HCT116 (cell line): ENCODE measurements at regions not wholly inside any gene's neighbourhood (a gene's known extent, or its start where the extent isn't known, plus 50 kb on each side); places are given as distances from the start of the nearest gene placed in this dataset.

ENCODE experiments used
- ATAC-seq: fragments of 200-7000 bp; cut with Tn5 transposase; 2 replicates; pipeline ENCODE4 v1.9.1; 2020; ENCODE audit warnings: mild to moderate bottlenecking, moderate library complexity
- BruUV-seq: library from RNA; stranded (reverse); fragments of 400-500 nt; replicated peaks from 2 replicates; lab custom pipeline; 2021; lab: Mats Ljungman, UMichigan
- CTCF ChIA-PET: fragments of 300-600 bp; sonication (Branson Sonifier 250); formaldehyde crosslinking; loops from one replicate; lab custom pipeline; 2021; ENCODE audit warnings: antibody characterized with exemption; lab: Charles Lee
- POLR2A ChIA-PET: fragments of 300-600, 350-600 bp; sonication (Branson Sonifier 250); formaldehyde crosslinking; loops from one replicate; lab custom pipeline; 2021; ENCODE audit warnings: antibody characterized with exemption; lab: Charles Lee
- RAD21 ChIA-PET, 2 experiments: fragments of 300-600 bp; sonication (Branson Sonifier 250); formaldehyde crosslinking; loops; one replicate each; lab custom pipeline; 2023; ENCODE audit warnings: low total read pairs in 2 of 2; ENCODE audit not compliant: uncharacterized antibody in 2 of 2, unreplicated experiment in 2 of 2, low non-redundant PET in 1 of 2; lab: Charles Lee
- DNase-seq: peaks from one replicate; pipeline ENCODE4 v3.0.0-alpha.2; 2010; ENCODE audit warnings: low read depth, low spot score
- H2AFZ ChIP-seq: fragments of 200-600 bp; shearing (Covaris generic), sonication (generic); 2 replicates; pipeline ENCODE4 v1.6.1; 2017; ENCODE audit warnings: low read depth, mixed run types, mixed read lengths, antibody characterized with exemption, low read length; ENCODE audit not compliant: poor library complexity, severe bottlenecking
- H3K27ac ChIP-seq: 2 replicates; pipeline ENCODE4 v1.5.1; 2012; ENCODE audit warnings: low read depth, low read length
- H3K27me3 ChIP-seq: fragments of 200-600 bp; sonication (generic); 2 replicates; pipeline ENCODE4 v1.6.1; 2016; ENCODE audit warnings: mixed run types, low read length, mixed read lengths; ENCODE audit not compliant: insufficient read depth
- H3K36me3 ChIP-seq, 2 experiments: fragments of 200-500 bp in 1 of 2; fragments of 200-600 bp in 1 of 2; sonication (Bioruptor generic) in 1 of 2; sonication (generic) in 1 of 2; 2 replicates each; pipeline versions ENCODE4 v1.5.1 to v1.6.1; 2014 to 2016; ENCODE audit warnings: low read length in 2 of 2, inconsistent platforms in 1 of 2, mixed read lengths in 1 of 2, mixed run types in 1 of 2; ENCODE audit not compliant: insufficient read depth in 2 of 2, control insufficient read depth in 1 of 2
- H3K4me1 ChIP-seq, 2 experiments: fragments of 200-600 bp in 1 of 2; sonication (generic) in 1 of 2; 2 replicates each; pipeline versions ENCODE4 v1.5.1 to v1.6.1; 2012 to 2017; ENCODE audit warnings: low read length in 2 of 2, inconsistent platforms in 1 of 2, mild to moderate bottlenecking in 1 of 2, mixed read lengths in 1 of 2, mixed run types in 1 of 2, moderate library complexity in 1 of 2; ENCODE audit not compliant: insufficient read depth in 2 of 2, control insufficient read depth in 1 of 2
- H3K4me2 ChIP-seq: fragments of 200-600 bp; sonication (generic); 2 replicates; pipeline ENCODE4 v1.6.1; 2017; ENCODE audit warnings: mixed run types, low read length, mixed read lengths
- H3K4me3 ChIP-seq, 2 experiments: fragments of 200-600 bp in 1 of 2; sonication (generic) in 1 of 2; replicated peaks in 1 of 2; 2 replicates each; pipeline ENCODE4 v1.5.1; 2011 to 2016; ENCODE audit warnings: low read length in 2 of 2, control low read depth in 1 of 2, low read depth in 1 of 2, mild to moderate bottlenecking in 1 of 2, mixed read lengths in 1 of 2, mixed run types in 1 of 2
- H3K79me2 ChIP-seq: fragments of 200-600 bp; sonication (generic); 2 replicates; pipeline ENCODE4 v1.6.1; 2017; ENCODE audit warnings: mild to moderate bottlenecking, mixed run types, low read length, moderate library complexity, mixed read lengths; ENCODE audit not compliant: insufficient read depth
- H3K9ac ChIP-seq: fragments of 200-600 bp; sonication (generic); 2 replicates; pipeline ENCODE4 v1.6.1; 2016; ENCODE audit warnings: low read length, mixed read lengths
- H3K9me2 ChIP-seq: fragments of 200-600 bp; sonication (generic), shearing (Covaris generic); 2 replicates; pipeline ENCODE4 v1.6.1; 2017; ENCODE audit warnings: mixed run types, mild to moderate bottlenecking, moderate library complexity; ENCODE audit not compliant: insufficient read depth
- H3K9me3 ChIP-seq, 2 experiments: fragments of 200-500 bp in 1 of 2; fragments of 200-600 bp in 1 of 2; sonication (Bioruptor generic) in 1 of 2; sonication (generic) in 1 of 2; 2 replicates each; pipeline ENCODE4 v1.6.1; 2014 to 2017; ENCODE audit warnings: low read length in 2 of 2, mixed read lengths in 2 of 2, inconsistent platforms in 1 of 2, low read depth in 1 of 2, mild to moderate bottlenecking in 1 of 2, mixed run types in 1 of 2, moderate library complexity in 1 of 2; ENCODE audit not compliant: control insufficient read depth in 1 of 2, insufficient read depth in 1 of 2
- H4K20me1 ChIP-seq: fragments of 200-600 bp; sonication (generic), shearing (Covaris generic); 2 replicates; pipeline ENCODE4 v1.6.1; 2017; ENCODE audit warnings: mixed run types, mild to moderate bottlenecking, moderate library complexity; ENCODE audit not compliant: insufficient read depth
- CEBPB ChIP-seq: IDR thresholded peaks from 2 replicates; pipeline ENCODE4 v1.6.1; 2012; ENCODE audit warnings: low read depth
- ELF1 ChIP-seq: IDR thresholded peaks from 2 replicates; pipeline ENCODE4 v1.6.1; 2012; ENCODE audit warnings: low read depth, borderline replicate concordance
- FOSL1 ChIP-seq: IDR thresholded peaks from 2 replicates; pipeline ENCODE4 v1.6.1; 2012; ENCODE audit warnings: low read depth
- POLR2A ChIP-seq: IDR thresholded peaks from 2 replicates; pipeline ENCODE4 v1.7.0; 2011; ENCODE audit warnings: borderline replicate concordance; ENCODE audit not compliant: insufficient read depth, insufficient read length; ENCODE audit errors: extremely low read depth
- SIN3A ChIP-seq: IDR thresholded peaks from 2 replicates; pipeline ENCODE4 v1.6.1; 2012; ENCODE audit warnings: low read depth
- SP1 ChIP-seq: IDR thresholded peaks from 2 replicates; pipeline ENCODE4 v1.6.1; 2012; ENCODE audit warnings: low read depth
- SRF ChIP-seq: IDR thresholded peaks from 2 replicates; pipeline ENCODE4 v1.6.1; 2012; ENCODE audit warnings: low read depth
- intact Hi-C: fragments of 100-400 bp; cut with micrococcal nuclease; formaldehyde crosslinking; loops from 2 replicates; pipeline ENCODE4 v1.10.0; 2022
- TF ChIP-seq, protein P1 (sequence below): IDR thresholded peaks from 2 replicates; pipeline ENCODE4 v1.6.1; 2012
- TF ChIP-seq, protein P2 (sequence below): IDR thresholded peaks from 2 replicates; pipeline ENCODE4 v1.6.1; 2011; ENCODE audit warnings: mild to moderate bottlenecking, low read length, moderate library complexity; ENCODE audit not compliant: insufficient replicate concordance; ENCODE audit errors: extremely low read depth

DNA sequence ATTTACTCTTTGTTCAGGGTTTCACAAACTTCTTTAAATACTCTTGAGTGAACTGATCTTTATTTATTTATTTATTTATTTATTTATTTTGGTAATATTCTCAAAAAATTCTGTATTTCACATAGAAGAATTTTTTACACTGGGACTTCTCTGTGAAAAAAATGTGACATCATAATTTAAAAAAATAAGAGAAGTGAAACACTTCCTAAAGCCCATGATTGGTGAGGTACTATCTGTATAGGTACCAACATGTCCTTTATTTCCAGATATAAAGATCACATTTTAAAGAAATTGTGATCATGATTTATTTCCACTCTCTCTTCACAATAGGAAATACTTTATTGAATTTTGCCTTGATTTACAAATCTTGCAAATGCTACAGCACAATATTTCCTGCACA, 497.1 kb downstream of the FAT4 start:
- intact Hi-C loops: no loop called here
- H4K20me1 ChIP-seq: no peaks in the 10 kb centered on the region
- POLR2A ChIA-PET: no interaction called here
- no peak overlapping the region for H2AFZ ChIP-seq
- H3K4me2 ChIP-seq: no peak overlapping the region
- RAD21 ChIA-PET: no interaction called here
- TF ChIP-seq FOSL1 (no peak), SP1 (no peak), CEBPB (no peak)
- TF ChIP-seq, protein P1, sequence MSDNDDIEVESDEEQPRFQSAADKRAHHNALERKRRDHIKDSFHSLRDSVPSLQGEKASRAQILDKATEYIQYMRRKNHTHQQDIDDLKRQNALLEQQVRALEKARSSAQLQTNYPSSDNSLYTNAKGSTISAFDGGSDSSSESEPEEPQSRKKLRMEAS: no peak
- TF ChIP-seq, protein P2, sequence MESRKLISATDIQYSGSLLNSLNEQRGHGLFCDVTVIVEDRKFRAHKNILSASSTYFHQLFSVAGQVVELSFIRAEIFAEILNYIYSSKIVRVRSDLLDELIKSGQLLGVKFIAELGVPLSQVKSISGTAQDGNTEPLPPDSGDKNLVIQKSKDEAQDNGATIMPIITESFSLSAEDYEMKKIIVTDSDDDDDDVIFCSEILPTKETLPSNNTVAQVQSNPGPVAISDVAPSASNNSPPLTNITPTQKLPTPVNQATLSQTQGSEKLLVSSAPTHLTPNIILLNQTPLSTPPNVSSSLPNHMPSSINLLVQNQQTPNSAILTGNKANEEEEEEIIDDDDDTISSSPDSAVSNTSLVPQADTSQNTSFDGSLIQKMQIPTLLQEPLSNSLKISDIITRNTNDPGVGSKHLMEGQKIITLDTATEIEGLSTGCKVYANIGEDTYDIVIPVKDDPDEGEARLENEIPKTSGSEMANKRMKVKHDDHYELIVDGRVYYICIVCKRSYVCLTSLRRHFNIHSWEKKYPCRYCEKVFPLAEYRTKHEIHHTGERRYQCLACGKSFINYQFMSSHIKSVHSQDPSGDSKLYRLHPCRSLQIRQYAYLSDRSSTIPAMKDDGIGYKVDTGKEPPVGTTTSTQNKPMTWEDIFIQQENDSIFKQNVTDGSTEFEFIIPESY: no peak
- TF ChIP-seq, all 23 proteins: peak for 0
- no peak for DNase-seq
- H3K4me1 ChIP-seq: no peaks in the 10 kb centered on the region
- ATAC-seq: no peak
- no peaks in the 10 kb centered on the region for H3K9me3 ChIP-seq
- no peaks in the 10 kb centered on the region for H3K27me3 ChIP-seq
- no peak overlapping the region for H3K27ac ChIP-seq
- H3K9ac ChIP-seq: no peak overlapping the region
- no peaks in the 10 kb centered on the region for H3K36me3 ChIP-seq
- no TSS peak for BruUV-seq
- CTCF ChIA-PET: no interaction called here
- peaks cover 7% of the 10 kb centered on the region; the same call in 1 of the 2 replicates for H3K9me2 ChIP-seq
- H3K79me2 ChIP-seq: no peaks in the 10 kb centered on the region
- H3K4me3 ChIP-seq: no peak overlapping the region

DNA sequence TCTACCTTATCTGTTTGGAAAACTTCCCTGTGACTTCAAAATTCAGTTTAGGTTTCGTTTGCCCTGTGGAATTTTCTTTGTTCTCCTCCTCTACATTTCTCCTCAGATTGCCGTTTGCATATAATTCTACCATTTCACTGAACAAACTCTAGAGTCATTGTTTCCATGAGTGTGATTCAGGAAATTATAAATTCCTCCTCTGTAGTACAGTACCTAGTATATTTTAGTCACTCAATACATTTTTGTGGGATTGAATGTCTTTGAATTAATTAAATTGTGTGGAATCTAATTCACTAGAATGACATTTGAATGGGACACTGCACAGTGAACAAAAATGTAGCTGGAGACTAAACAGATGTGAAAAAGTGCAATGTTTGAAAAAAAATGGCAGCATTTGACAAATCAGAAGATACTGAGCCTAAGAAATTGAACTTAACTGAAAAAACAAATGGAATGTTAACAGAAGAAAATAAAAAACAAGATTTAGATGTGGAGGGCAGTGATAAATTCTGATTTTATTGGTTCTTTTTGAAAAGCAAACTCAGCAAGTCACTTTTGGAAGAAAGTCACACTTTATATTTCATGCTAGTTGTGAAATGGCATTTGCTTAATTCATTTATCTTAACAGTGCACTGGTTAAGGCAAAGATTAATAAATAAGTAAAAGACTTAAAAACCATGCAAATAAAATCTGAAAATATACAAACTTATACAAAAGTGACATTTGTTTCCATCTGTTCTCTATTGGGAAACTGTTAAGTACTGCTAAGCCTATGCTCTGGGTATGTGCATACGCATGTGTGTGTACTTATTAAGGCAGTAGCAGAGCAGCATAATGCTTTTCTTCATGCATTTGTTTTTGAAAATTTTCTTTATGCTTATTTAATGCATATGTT, 512.3 kb downstream of the FAT4 start:
- Histone ChIP-seq H3K27me3 (no peaks in the 10 kb centered on the region), H3K9ac (no peak overlapping the region), H3K4me3 (no peak overlapping the region), H4K20me1 (no peaks in the 10 kb centered on the region), H2AFZ (no peak overlapping the region), H3K9me3 (no peaks in the 10 kb centered on the region), H3K79me2 (no peaks in the 10 kb centered on the region), H3K36me3 (no peaks in the 10 kb centered on the region), H3K27ac (no peak overlapping the region), H3K4me2 (no peak overlapping the region), H3K9me2 (no peaks in the 10 kb centered on the region), H3K4me1 (no peaks in the 10 kb centered on the region)
- no peak for TF ChIP-seq ELF1
- TF ChIP-seq FOSL1: no peak
- TF ChIP-seq POLR2A: no peak
- TF ChIP-seq SRF: no peak
- TF ChIP-seq SP1: no peak
- TF ChIP-seq SIN3A: no peak
- no TSS peak for BruUV-seq
- DNase-seq: no peak
- ChIA-PET POLR2A (no interaction called here), CTCF (no interaction called here), RAD21 (no interaction called here)
- ATAC-seq: no peak
- intact Hi-C loops: no loop called here
